ENCODE measurements at regions not wholly inside any gene's neighbourhood (a gene's known extent, or its start where the extent isn't known, plus 50 kb on each side); places are given as distances from the start of the nearest gene placed in this dataset.

DNA sequence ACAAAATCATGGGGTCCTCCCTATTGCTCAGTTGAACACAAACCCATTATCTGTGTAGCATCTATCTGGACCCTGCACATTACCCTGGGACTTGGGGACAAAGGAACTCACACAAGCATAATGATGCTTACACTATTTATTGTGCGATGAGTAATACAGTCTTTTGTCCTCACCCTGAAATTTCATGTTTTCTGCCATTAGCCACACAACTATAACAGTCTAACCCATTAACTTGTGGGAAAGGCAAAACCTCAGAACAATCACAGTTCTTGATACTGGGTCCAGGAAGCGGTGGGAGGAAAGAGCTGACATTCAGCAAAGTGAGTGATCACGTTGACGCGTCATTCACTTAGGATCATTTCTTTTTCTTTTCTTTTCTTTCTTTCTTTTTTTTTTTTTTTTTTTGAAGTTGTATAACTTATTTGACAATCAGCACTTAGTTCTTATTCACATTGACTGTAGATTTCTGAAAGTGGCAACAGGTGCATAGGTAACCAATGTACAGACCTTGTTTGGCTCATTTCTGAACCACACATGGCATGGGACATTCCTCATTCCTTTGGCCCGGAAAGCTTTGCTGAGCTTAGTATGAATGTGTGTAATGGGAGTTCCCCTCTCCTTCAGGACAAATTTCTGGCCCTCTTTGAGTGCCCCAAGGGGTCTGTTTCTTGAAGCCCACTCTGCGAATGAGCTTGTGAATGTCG, 94.8 kb upstream of the CNKSR3 start:
- no peaks in the 10 kb centered on the region for H3K4me1 ChIP-seq
- H3K27me3 ChIP-seq, result no peaks in the 10 kb centered on the region
- intact Hi-C loops (cut with DNase I; ENCODE audit: low total_unique reads), result no loop called here
- no peaks in the 10 kb centered on the region for H3K36me3 ChIP-seq
- no peak overlapping the region for H3K27ac ChIP-seq
- no peaks in the 10 kb centered on the region for H3K9me3 ChIP-seq
- DNase-seq, result no peak
- no peak overlapping the region for H3K4me3 ChIP-seq
- TF ChIP-seq, protein P1, sequence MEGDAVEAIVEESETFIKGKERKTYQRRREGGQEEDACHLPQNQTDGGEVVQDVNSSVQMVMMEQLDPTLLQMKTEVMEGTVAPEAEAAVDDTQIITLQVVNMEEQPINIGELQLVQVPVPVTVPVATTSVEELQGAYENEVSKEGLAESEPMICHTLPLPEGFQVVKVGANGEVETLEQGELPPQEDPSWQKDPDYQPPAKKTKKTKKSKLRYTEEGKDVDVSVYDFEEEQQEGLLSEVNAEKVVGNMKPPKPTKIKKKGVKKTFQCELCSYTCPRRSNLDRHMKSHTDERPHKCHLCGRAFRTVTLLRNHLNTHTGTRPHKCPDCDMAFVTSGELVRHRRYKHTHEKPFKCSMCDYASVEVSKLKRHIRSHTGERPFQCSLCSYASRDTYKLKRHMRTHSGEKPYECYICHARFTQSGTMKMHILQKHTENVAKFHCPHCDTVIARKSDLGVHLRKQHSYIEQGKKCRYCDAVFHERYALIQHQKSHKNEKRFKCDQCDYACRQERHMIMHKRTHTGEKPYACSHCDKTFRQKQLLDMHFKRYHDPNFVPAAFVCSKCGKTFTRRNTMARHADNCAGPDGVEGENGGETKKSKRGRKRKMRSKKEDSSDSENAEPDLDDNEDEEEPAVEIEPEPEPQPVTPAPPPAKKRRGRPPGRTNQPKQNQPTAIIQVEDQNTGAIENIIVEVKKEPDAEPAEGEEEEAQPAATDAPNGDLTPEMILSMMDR (IDR thresholded peaks at IDR 0.05), result no peak

DNA sequence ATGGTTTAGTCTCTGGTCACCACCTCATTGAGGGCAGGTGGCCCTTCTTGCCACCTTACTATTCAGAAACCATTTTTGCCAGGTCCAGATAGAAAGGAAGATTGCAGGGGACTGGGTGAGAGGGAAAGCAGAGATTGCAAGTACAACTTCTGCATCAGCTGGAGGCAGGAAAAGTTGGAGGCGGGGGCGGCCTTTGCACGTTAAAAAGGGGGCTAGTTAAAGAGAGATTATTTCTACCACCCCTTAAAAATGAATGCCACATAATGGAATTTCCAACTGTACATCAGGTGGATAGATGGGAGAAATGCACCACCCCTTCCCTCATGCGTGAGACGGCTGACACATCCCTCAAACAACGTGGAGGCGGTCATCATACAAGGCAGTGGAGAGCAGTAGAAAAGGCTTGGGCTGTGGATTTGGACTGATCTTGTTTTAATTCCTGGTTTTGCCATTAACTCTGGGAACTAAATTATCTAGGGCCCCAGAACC, 95.4 kb upstream of the CNKSR3 start:
- H3K4me1 ChIP-seq, result no peaks in the 10 kb centered on the region
- no peaks in the 10 kb centered on the region for H3K27me3 ChIP-seq
- no peak overlapping the region for H3K27ac ChIP-seq
- intact Hi-C loops (cut with DNase I; ENCODE audit: low total_unique reads), result no loop called here
- TF ChIP-seq, protein P1 (IDR thresholded peaks at IDR 0.05), result no peak
- H3K9me3 ChIP-seq, result no peaks in the 10 kb centered on the region
- DNase-seq, result no peak
- no peak overlapping the region for H3K4me3 ChIP-seq
- H3K36me3 ChIP-seq, result no peaks in the 10 kb centered on the region

DNA sequence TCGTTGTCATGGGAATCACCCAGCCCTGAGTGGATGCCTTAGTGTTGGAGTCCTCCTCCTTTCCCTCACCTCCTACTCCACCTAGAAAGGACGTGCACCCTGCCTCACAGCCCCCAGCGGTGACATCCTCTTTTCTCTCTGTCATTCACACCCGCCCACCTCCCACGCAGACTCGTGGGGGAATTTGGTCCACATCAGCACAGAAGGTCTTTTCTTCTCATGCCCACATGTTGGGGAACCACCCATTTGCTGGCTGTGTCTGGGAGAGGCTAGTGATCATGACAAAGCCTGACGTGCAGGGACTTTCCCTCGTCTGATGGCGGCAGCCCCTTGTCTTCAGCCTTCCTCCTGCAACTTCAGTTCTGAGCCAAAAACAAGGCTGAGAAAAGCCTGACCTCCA, 96.0 kb upstream of the CNKSR3 start:
- Histone ChIP-seq H3K9me3 (no peaks in the 10 kb centered on the region), H3K4me3 (no peak overlapping the region), H3K27me3 (no peaks in the 10 kb centered on the region), H3K36me3 (no peaks in the 10 kb centered on the region), H3K27ac (no peak overlapping the region), H3K4me1 (no peaks in the 10 kb centered on the region)
- TF ChIP-seq, protein P1 (IDR thresholded peaks at IDR 0.05), result no peak
- no peak for DNase-seq
- intact Hi-C loops (cut with DNase I; ENCODE audit: low total_unique reads), result no loop called here

DNA sequence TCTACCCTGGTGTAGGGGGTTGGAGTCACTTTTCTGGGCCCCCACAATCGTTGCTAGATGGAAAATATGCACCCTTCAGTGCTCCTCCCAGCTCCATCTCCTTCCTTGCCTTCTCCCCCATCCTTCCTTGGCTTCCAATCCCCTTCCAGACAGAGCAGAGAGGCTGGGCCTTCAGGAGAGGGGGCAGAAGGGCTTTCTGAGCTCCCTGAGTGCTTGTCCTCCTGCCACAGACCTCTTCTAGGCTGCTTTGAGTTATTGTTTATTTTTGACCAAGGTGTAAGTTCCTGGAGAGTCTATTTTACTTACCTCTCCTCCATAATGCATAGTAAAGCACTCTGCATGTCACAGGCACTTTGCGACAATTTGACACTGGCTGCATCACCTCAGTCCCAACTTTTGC, 96.4 kb upstream of the CNKSR3 start:
- H3K27me3 ChIP-seq, result no peaks in the 10 kb centered on the region
- H3K27ac ChIP-seq, result no peak overlapping the region
- intact Hi-C loops (cut with DNase I; ENCODE audit: low total_unique reads), result no loop called here
- no peaks in the 10 kb centered on the region for H3K36me3 ChIP-seq
- no peak overlapping the region for H3K4me3 ChIP-seq
- H3K9me3 ChIP-seq, result no peaks in the 10 kb centered on the region
- no peaks in the 10 kb centered on the region for H3K4me1 ChIP-seq
- TF ChIP-seq, protein P1 (IDR thresholded peaks at IDR 0.05), result no peak
- DNase-seq, result no peak

DNA sequence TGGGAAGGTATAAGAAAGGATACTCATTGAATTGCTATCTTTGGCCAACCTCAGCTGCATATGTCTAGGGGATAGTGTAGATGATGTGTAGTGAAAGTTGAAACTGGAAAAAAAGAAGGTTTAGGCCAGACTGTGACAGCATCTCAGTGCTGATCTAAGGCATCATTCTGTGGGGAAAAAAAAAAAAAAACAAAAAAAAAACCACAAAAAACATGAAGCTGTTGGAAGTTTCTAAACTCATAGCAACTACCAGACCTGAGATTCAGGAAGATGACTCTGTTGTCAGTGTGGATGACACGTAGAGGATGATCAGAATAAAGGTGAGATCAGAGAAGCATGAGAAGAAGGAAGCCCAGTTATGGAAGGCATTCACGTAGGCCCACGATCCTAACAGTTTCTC, 100.8 kb upstream of the CNKSR3 start:
- intact Hi-C loops (cut with DNase I; ENCODE audit: low total_unique reads), result no loop called here
- H3K27me3 ChIP-seq, result no peaks in the 10 kb centered on the region

More for the DNA sequence above, 100.8 kb upstream of the CNKSR3 start:
- no peaks in the 10 kb centered on the region for H3K9me3 ChIP-seq
- H3K36me3 ChIP-seq, result no peaks in the 10 kb centered on the region
- H3K27ac ChIP-seq, result no peak overlapping the region
- no peak overlapping the region for H3K4me3 ChIP-seq
- H3K4me1 ChIP-seq, result peaks cover 0 to 18% (median 3%) of the 10 kb centered on the region in 4 donors
- TF ChIP-seq, protein P1 (IDR thresholded peaks at IDR 0.05), result no peak
- DNase-seq, result no peak
